Calu3 (cell line): ENCODE measurements at regions not wholly inside any gene's neighbourhood (a gene's known extent, or its start where the extent isn't known, plus 50 kb on each side); places are given as distances from the start of the nearest gene placed in this dataset.
A peak's percentile ranks its signal among the peaks of the same experiment; 100 is the strongest.

Source experiments
- BruUV-seq: library from RNA; stranded (reverse); fragments of 400-500 nt; replicated peaks from 2 replicates; lab custom pipeline; 2021; lab: Mats Ljungman, UMichigan
- CTCF ChIA-PET: fragments of 300-600 bp; sonication (Branson Sonifier 250); formaldehyde crosslinking; loops from one replicate; lab custom pipeline; 2022; ENCODE audit warnings: antibody characterized with exemption; lab: Charles Lee
- DNase-seq: peaks from one replicate; pipeline ENCODE4 v3.0.0; 2022
- H3K27ac Mint-ChIP-seq: one replicate; pipeline ENCODE4 v1.8.0; 2022; ENCODE audit warnings: mixed read lengths; ENCODE audit not compliant: unreplicated experiment
- H3K27me3 Mint-ChIP-seq: one replicate; pipeline ENCODE4 v1.8.0; 2022; ENCODE audit warnings: mixed read lengths; ENCODE audit not compliant: unreplicated experiment
- H3K36me3 Mint-ChIP-seq: one replicate; pipeline ENCODE4 v1.8.0; 2022; ENCODE audit warnings: mild to moderate bottlenecking, moderate library complexity, mixed read lengths; ENCODE audit not compliant: insufficient read depth, unreplicated experiment
- H3K4me1 Mint-ChIP-seq: one replicate; pipeline ENCODE4 v1.8.0; 2022; ENCODE audit warnings: mild to moderate bottlenecking, low read depth, mixed read lengths; ENCODE audit not compliant: unreplicated experiment
- H3K4me3 Mint-ChIP-seq: one replicate; pipeline ENCODE4 v1.8.0; 2022; ENCODE audit warnings: mild to moderate bottlenecking, low read depth, moderate library complexity, mixed read lengths; ENCODE audit not compliant: unreplicated experiment
- H3K9me3 Mint-ChIP-seq: one replicate; pipeline ENCODE4 v1.8.0; 2022; ENCODE audit warnings: low read depth, mixed read lengths; ENCODE audit not compliant: unreplicated experiment
- CTCF ChIP-seq: fragments of 200-600 bp; IDR thresholded peaks from one replicate; pipeline ENCODE4 v1.8.0; 2022; ENCODE audit warnings: antibody characterized with exemption; ENCODE audit not compliant: unreplicated experiment
- intact Hi-C: fragments of 100-400 bp; cut with micrococcal nuclease; formaldehyde crosslinking; loops from one replicate; pipeline ENCODE4 v1.10.0; 2022; ENCODE audit not compliant: unreplicated experiment

GRCh38 chr2:172340394-172340793 is 87.0 kb upstream of the ITGA6 start:
- Mint-ChIP-seq H3K4me1 (peaks cover 39% of the 10 kb centered on the region), H3K27ac (peak overlapping the region; percentile 28), H3K9me3 (no peaks in the 10 kb centered on the region), H3K27me3 (no peaks in the 10 kb centered on the region), H3K36me3 (no peaks in the 10 kb centered on the region), H3K4me3 (peak overlapping the region; percentile 53)
- intact Hi-C loops: loop anchor here (1.0 kb wide), 1 partner anchor 120 kb away; no protein-coding TSS in a partner anchor
- no peak for TF ChIP-seq CTCF
- CTCF ChIA-PET: interaction anchor here (1.6 kb wide), 1 partner anchor 121 kb away, joined by 6 read pairs; no protein-coding TSS in a partner anchor
- no TSS peak for BruUV-seq
- DNase-seq: no peak

GRCh38 chr2:172342078-172342477 is 85.3 kb upstream of the ITGA6 start:
- CTCF ChIA-PET: interaction anchor here (1.1 kb wide), 1 partner anchor 120 kb away, joined by 7 read pairs; no protein-coding TSS in a partner anchor

GRCh38 chr2:172342611-172343010 is 84.8 kb upstream of the ITGA6 start:
- Mint-ChIP-seq H3K9me3 (no peaks in the 10 kb centered on the region), H3K27me3 (no peaks in the 10 kb centered on the region), H3K36me3 (no peaks in the 10 kb centered on the region), H3K4me3 (no peak overlapping the region), H3K27ac (no peak overlapping the region), H3K4me1 (peaks cover 45% of the 10 kb centered on the region)
- DNase-seq: no peak
- no TSS peak for BruUV-seq
- intact Hi-C loops: no loop called here
- CTCF ChIA-PET: no interaction called here
- no peak for TF ChIP-seq CTCF

More at GRCh38 chr2:172342078-172342477, 85.3 kb upstream of the ITGA6 start:
- TF ChIP-seq CTCF: no peak
- Mint-ChIP-seq H3K36me3 (no peaks in the 10 kb centered on the region), H3K9me3 (no peaks in the 10 kb centered on the region), H3K4me3 (no peak overlapping the region), H3K27me3 (no peaks in the 10 kb centered on the region), H3K27ac (no peak overlapping the region), H3K4me1 (peaks cover 45% of the 10 kb centered on the region)
- BruUV-seq: no TSS peak
- intact Hi-C loops: no loop called here
- DNase-seq: no peak

GRCh38 chr2:172344159-172344558 is 83.2 kb upstream of the ITGA6 start:
- Mint-ChIP-seq H3K9me3 (no peaks in the 10 kb centered on the region), H3K4me1 (peaks cover 42% of the 10 kb centered on the region), H3K4me3 (no peak overlapping the region), H3K36me3 (no peaks in the 10 kb centered on the region), H3K27me3 (no peaks in the 10 kb centered on the region), H3K27ac (no peak overlapping the region)
- intact Hi-C loops: no loop called here
- BruUV-seq: no TSS peak
- DNase-seq: no peak
- TF ChIP-seq CTCF: no peak
- CTCF ChIA-PET: no interaction called here
